ENCODE measurements at regions not wholly inside any gene's neighbourhood (a gene's known extent, or its start where the extent isn't known, plus 50 kb on each side); places are given as distances from the start of the nearest gene placed in this dataset.

DNA sequence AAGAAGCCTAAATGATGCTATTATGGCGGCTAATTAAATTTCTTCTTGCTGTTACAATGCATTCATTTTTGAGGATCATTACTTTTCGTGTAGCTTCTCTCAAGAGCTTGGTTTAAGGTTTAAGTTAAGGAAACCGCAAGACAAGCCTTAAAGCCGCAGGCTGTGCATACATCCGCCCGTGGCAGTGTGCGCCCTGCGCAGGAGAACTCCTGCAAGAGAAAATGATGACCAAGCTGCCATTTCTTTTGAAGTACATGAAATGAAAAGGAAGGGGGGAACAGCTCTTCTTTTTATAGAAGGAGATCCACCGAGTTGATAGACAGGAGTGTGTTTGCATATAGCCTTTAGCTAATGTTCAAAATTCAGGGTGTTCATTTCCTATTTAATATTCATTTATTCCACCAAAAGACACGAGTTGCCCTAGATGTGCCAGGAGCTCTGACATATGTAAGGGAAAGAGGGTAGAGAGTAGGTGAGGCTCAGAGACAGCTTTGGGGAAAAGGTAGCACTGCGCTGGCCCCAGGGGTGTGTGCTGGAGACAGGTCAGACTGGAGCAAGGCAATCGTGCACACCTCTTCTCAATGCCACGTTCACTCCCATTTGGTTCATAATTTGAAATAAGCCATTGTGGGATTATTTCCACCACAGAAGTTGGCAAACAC lies 112.1 kb upstream of the LDB2 start:
- TF ChIP-seq POLR2A (IDR thresholded peaks at IDR 0.05) = no peak
- TF ChIP-seq, protein P1, sequence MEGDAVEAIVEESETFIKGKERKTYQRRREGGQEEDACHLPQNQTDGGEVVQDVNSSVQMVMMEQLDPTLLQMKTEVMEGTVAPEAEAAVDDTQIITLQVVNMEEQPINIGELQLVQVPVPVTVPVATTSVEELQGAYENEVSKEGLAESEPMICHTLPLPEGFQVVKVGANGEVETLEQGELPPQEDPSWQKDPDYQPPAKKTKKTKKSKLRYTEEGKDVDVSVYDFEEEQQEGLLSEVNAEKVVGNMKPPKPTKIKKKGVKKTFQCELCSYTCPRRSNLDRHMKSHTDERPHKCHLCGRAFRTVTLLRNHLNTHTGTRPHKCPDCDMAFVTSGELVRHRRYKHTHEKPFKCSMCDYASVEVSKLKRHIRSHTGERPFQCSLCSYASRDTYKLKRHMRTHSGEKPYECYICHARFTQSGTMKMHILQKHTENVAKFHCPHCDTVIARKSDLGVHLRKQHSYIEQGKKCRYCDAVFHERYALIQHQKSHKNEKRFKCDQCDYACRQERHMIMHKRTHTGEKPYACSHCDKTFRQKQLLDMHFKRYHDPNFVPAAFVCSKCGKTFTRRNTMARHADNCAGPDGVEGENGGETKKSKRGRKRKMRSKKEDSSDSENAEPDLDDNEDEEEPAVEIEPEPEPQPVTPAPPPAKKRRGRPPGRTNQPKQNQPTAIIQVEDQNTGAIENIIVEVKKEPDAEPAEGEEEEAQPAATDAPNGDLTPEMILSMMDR (IDR thresholded peaks at IDR 0.05) = no peak

Data from sigmoid colon (tissue), 3 donors.